OCI-LY3 (cell line): ENCODE measurements at regions not wholly inside any gene's neighbourhood (a gene's known extent, or its start where the extent isn't known, plus 50 kb on each side); places are given as distances from the start of the nearest gene placed in this dataset.

Experiments
- EZH2phosphoT487 ChIP-seq: fragments of 200-600 bp; shearing (Covaris generic); IDR thresholded peaks from 2 replicates; pipeline ENCODE4 v1.6.1; 2018; ENCODE audit warnings: antibody characterized with exemption, mixed run types, low read depth
- TF ChIP-seq, protein P1 (sequence below): fragments of 200-600, 300-600 bp; sonication (generic); IDR thresholded peaks from 2 replicates; pipeline ENCODE4 v1.5.1; 2014; ENCODE audit warnings: antibody characterized with exemption, low read length, low read depth

DNA sequence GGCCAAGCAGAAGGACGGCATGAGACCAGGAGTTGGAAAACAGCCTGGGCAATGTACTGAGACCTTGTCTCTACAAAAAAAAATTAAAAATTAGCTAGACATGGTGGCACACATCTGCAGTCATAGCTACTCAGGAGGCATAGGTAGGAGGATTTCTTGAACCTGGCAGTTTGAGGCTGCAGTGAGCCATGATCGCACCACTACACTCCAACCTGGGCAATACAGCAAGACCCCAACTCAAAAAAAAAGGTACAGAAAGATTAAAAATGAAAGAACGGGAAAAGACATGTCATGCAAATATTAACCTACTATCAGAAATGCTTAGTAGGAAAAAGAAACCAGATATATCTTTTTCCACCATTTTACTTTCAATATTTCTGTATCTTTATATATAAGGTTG, 99.6 kb upstream of the ATP11B start:
- TF ChIP-seq, protein P1, sequence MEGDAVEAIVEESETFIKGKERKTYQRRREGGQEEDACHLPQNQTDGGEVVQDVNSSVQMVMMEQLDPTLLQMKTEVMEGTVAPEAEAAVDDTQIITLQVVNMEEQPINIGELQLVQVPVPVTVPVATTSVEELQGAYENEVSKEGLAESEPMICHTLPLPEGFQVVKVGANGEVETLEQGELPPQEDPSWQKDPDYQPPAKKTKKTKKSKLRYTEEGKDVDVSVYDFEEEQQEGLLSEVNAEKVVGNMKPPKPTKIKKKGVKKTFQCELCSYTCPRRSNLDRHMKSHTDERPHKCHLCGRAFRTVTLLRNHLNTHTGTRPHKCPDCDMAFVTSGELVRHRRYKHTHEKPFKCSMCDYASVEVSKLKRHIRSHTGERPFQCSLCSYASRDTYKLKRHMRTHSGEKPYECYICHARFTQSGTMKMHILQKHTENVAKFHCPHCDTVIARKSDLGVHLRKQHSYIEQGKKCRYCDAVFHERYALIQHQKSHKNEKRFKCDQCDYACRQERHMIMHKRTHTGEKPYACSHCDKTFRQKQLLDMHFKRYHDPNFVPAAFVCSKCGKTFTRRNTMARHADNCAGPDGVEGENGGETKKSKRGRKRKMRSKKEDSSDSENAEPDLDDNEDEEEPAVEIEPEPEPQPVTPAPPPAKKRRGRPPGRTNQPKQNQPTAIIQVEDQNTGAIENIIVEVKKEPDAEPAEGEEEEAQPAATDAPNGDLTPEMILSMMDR = no peak
- no peak for TF ChIP-seq EZH2phosphoT487
